Hematopoietic multipotent progenitor cell treated with erythropoietin and hydrocortisone succinate and interleukin-3 and kit ligand, for 6 days (in vitro differentiated cells): ENCODE measurements at regions not wholly inside any gene's neighbourhood (a gene's known extent, or its start where the extent isn't known, plus 50 kb on each side); places are given as distances from the start of the nearest gene placed in this dataset.
"Not testable (repeated sequence)": the region's sequence is repeated elsewhere in the genome, so short reads cannot be mapped to it uniquely, and the experiment has no call there.

Experiments used
- DNase-seq: peaks from one replicate; pipeline ENCODE4 v3.0.0-alpha.2; 2015

DNA sequence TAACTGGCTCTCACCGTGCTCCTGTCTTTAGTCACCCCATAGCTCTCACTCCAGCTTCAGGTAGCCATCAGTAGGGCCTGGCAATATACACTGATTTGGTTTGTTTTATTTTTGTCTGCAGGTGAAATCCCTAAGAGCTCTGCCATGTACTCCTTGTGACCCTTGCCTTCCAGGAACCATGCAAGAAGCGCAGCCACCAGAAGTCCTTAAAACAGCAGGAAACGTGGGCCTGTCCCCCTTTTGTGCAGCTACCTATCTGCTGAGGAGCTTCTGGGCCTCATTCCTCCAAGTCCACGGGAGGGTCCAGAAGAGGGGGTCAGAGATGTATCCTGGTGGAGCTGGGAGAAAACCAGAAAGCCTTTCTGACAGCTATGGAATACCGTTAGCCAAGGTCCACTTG lies 399.1 kb downstream of the FAM72C start:
- not testable (repeated sequence) for DNase-seq

DNA sequence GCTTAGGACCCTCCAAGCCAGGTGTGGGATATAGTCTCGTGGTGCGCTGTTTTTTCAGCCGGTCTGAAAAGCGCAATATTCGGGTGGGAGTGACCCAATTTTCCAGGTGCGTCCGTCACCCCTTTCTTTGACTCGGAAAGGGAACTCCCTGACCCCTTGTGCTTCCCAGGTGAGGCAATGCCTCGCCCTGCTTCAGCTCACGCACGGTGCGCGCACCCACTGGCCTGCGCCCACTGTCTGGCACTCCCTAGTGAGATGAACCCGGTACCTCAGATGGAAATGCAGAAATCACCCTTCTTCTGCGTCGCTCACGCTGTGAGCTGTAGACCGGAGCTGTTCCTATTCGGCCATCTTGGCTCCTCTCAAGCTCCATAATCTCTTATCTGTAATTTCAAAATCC lies 408.0 kb downstream of the FAM72C start:
- DNase-seq, result not testable (repeated sequence)

DNA sequence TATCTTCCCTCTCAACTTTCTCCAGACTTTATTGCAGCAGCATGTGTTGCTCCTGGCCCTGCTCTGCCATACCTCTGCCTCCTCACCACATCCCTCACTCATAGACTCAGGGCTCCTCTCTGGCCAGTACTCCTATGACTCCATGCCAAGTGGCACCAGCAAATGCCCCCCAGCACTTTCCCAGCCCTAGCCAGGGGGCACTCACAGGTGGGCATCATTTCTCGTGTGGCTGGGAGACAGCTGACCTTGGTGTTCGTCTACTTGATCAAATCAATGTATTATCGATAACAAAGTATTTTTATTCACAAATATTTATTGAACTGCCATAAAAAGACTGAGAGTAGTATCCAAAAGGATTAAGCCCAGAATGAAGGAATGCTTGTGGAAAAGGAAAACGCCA lies 418.2 kb downstream of the FAM72C start:
- no peak for DNase-seq

DNA sequence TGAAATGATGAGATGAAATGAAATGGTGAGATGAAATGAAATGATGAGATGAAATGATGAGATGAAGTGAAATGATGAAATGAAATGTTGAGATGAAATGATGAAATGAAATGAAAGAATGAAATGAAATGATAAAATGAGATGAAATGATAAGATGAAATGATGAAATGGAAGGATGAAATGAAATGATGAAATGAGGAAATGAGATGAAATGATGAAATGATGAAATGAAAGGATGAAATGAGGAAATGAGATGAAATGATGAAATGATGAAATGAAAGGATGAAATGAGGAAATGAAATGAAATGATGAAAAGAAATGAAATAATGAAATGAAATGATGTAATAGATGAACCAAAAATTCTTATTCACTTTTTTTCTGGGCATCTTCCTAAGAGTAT lies 467.1 kb downstream of the FAM72C start:
- DNase-seq, result not testable (repeated sequence)

DNA sequence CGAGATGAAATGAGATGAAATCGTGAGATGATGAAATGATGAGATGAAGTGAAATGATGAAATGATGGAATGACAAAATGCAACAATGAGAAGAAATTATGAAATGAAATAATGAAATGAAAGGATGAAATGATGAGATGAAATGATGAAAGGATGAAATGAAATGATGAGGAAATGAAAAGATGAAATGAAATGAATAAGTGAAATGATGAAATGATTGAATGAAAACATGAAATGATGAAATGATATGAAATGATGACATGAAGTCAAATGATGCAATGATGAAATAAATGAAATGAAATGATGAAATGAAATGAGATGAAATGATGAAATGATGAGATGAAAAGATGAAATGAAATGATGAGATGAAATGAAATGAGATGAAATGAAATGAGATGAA lies 467.7 kb downstream of the FAM72C start:
- not testable (repeated sequence) for DNase-seq

DNA sequence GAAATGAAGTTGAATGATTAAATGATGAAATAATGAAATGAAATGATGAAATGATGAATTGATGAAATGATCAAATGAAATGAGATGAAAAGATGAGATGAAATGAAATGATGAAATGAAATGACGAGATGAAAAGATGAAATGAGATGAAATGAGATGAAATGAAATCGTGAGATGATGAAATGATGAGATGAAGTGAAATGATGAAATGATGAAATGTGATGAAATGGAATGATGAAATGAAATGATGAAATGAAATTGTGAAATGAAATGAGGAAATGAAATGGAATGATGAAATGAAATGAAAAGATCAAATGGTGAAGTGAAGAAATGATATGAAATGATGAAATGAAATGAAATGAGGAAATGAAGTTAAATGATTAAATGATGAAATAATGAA lies 468.7 kb downstream of the FAM72C start:
- not testable (repeated sequence) for DNase-seq

DNA sequence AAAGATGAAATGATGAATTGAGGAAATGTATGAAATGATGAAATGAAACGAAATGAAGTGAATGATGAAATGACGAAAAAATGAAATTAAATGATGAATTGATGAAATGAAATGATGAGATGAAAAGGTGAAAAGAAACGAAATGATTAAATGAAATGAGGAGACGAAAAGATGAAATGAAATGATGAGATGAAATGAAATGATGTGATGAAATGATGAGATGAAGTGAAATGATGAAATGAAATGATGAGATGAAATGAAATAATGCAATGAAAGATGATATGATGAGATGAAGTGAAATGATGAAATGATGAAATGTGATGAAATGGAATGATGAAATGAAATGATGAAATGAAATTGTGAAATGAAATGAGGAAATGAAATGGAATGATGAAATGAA lies 469.7 kb downstream of the FAM72C start:
- not testable (repeated sequence) for DNase-seq

DNA sequence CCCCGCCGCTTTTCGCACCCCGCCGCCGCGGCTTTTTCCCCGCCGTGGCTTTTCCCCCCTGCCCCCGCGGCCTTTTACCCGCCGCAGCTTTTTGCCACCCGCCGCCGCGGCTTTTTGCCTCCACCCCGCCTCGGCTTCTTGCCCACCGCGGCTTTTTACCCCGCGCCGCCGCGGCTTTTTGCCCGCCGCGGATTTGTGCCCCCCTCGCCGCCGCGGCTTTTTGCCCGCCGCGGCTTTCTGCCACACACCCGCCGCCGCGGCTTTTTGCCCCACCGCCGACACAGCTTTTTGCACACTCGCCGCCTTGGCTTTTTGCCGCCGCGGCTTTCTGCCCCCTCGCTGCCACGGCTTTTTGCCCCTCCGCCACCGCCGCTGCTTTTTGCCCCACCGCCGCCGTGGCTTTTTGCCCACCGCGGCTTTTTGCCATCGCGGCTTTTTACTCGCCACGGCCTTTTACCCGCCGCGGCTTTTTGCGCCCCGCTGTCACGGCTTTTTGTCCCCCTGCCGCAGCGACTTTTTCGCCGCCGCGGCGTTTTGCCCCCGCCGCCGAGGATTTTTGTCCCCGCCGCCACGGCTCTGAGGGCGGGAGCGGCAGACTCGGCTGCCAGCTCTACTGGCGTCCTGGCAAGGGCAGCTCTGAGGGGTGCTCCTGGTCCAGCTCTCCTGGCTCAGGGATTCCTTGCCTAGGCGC lies 473.6 kb downstream of the FAM72C start:
- not testable (repeated sequence) for DNase-seq

DNA sequence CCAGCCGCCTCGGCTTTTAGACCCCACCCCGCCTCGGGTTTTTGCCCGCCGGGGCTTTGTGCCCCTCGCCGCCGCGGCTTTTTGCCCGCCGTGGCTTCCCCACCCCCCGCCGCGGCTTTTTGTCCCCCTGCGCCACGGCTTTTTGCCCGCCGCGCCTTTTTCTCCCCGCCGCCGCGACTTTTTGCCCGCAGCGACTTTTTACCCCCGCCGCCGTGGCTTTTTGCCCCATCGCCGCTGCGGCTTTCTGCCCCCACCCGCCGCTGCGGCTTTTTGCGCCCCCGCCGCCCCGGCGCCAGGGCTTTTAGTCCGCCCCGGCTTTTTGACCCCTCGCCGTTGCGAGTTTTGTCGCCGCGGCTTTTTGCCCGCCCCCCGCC lies 474.4 kb downstream of the FAM72C start:
- no peak for DNase-seq

DNA sequence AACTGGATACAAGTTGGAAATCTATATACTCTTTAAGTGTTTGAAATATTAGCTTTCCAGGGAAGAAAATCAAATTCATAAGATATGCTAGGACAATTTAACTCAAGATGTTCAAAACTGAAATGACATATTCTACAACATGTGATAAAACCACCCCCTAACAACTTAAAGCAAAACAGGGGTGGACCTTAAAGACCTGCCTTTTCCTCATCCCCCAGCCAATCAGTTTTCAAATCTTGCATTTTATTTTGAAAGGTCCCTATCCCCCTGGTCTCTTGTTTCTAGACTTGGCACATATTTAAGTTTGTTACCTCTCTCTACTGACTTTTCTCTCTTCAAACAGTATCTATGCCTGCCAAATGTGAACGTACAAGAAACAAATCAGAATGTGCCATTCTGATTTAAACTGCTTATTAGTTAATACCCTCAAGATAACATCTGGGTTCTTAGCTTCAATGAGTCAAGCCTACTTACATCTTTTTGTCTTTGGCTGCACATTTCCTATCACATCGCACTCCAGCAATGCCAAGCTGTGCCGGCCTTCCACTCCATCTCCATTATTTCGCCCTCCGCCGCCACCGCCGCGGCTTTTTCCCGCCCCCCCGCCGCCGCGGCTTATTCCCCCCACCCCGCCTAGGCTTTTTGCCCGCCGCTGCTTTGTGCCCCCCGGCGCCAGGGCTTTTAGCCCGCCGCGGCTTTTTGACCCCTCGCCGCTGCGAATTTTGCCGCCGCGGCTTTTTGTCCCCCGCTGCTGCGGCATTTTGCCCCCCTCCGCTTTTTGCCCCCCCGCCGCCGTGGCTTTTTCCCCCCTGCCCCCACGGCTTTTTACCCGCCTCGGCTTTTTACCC lies 475.0 kb downstream of the FAM72C start:
- DNase-seq, result not testable (repeated sequence)
